ENCODE measurements at regions not wholly inside any gene's neighbourhood (a gene's known extent, or its start where the extent isn't known, plus 50 kb on each side); places are given as distances from the start of the nearest gene placed in this dataset.
A peak's percentile ranks its signal among the peaks of the same experiment; 100 is the strongest.
"Not testable (repeated sequence)": the region's sequence is repeated elsewhere in the genome, so short reads cannot be mapped to it uniquely, and the experiment has no call there.

GRCh38 chr6:47405273-47405672 is 72.3 kb upstream of the CD2AP start:
- DNase-seq (ENCODE audit: low read depth in 4 of 4, low spot score in 3 of 4): no peak

GRCh38 chr6:47407300-47408281 is 70.0 kb upstream of the CD2AP start:
- DNase-seq (ENCODE audit: low read depth in 4 of 4, low spot score in 3 of 4): peak in 1 of 4 donors; percentile 38

- peak in 3 of 4 donors; percentile 54 to 72 (median 63) for DNase-seq (ENCODE audit: low read depth in 4 of 4, low spot score in 3 of 4)
Measured at GRCh38 chr6:47413752-47414422, 63.7 kb upstream of the CD2AP start.

- DNase-seq (ENCODE audit: low read depth in 4 of 4, low spot score in 3 of 4): peak in 1 of 4 donors; percentile 23
Measured at GRCh38 chr6:47414423-47415167, 63.0 kb upstream of the CD2AP start.

- no peak for DNase-seq (ENCODE audit: low read depth in 4 of 4, low spot score in 3 of 4)
Measured at GRCh38 chr6:47416396-47417345, 60.9 kb upstream of the CD2AP start.

GRCh38 chr6:47419621-47420020 is 58.0 kb upstream of the CD2AP start:
- peak in 2 of 4 donors; percentile 28 to 51 for DNase-seq (ENCODE audit: low read depth in 4 of 4, low spot score in 3 of 4)

- DNase-seq (ENCODE audit: low read depth in 4 of 4, low spot score in 3 of 4): no peak
Measured at GRCh38 chr6:47420394-47421371, 56.9 kb upstream of the CD2AP start.

GRCh38 chr6:47423079-47423478 is 54.5 kb upstream of the CD2AP start:
- no peak for DNase-seq (ENCODE audit: low read depth in 4 of 4, low spot score in 3 of 4)

- DNase-seq (ENCODE audit: low read depth in 4 of 4, low spot score in 3 of 4): no peak
Measured at GRCh38 chr6:47424436-47424836, 53.2 kb upstream of the CD2AP start.

- not testable (repeated sequence) for DNase-seq (ENCODE audit: low read depth in 4 of 4, low spot score in 3 of 4)
Measured at GRCh38 chr6:47425724-47426123, 51.9 kb upstream of the CD2AP start.

- DNase-seq (ENCODE audit: low read depth in 4 of 4, low spot score in 3 of 4): no peak
Measured at GRCh38 chr6:47426524-47427302, 50.9 kb upstream of the CD2AP start.

- no peak for DNase-seq (ENCODE audit: low read depth in 4 of 4, low spot score in 3 of 4)
Measured at GRCh38 chr6:47427680-47428079, 49.9 kb upstream of the CD2AP start.
